NOMO-1 (cell line): ENCODE measurements at regions not wholly inside any gene's neighbourhood (a gene's known extent, or its start where the extent isn't known, plus 50 kb on each side); places are given as distances from the start of the nearest gene placed in this dataset.
"Not testable (repeated sequence)": the region's sequence is repeated elsewhere in the genome, so short reads cannot be mapped to it uniquely, and the experiment has no call there.

Experiments
- DNase-seq, 2 experiments: peaks; one replicate each; lab custom pipeline; 2025; ENCODE audit not compliant: unreplicated experiment in 2 of 2; lab: John Stamatoyannopoulos, UW

DNA sequence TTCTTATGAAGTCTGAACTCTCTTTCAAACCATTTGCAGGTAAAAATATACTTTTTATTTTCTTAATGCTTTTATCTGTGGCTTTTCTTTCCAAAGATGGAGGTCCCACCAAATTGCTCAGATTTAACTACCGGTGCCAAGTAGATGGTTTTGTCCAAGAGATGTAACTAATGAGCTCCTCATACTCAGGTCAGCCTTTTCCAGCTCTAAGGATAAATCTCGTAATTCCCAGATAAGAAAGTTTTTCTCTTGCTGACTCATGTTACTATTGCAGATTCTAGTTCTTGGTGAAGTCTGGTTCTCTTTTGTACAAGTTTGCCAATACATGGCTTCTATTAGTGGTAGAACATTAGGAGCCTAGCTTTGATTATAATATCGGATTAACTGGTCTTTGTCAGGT is 550.8 kb upstream of the ZNF804A start:
- DNase-seq, result no peak

GRCh38 chr2:184049566-184049965 is 548.8 kb upstream of the ZNF804A start:
- DNase-seq, result no peak

- no peak for DNase-seq
Observed at GRCh38 chr2:184053326-184053725, 545.0 kb upstream of the ZNF804A start.

GRCh38 chr2:184054419-184054818 is 543.9 kb upstream of the ZNF804A start:
- not testable (repeated sequence) for DNase-seq

DNA sequence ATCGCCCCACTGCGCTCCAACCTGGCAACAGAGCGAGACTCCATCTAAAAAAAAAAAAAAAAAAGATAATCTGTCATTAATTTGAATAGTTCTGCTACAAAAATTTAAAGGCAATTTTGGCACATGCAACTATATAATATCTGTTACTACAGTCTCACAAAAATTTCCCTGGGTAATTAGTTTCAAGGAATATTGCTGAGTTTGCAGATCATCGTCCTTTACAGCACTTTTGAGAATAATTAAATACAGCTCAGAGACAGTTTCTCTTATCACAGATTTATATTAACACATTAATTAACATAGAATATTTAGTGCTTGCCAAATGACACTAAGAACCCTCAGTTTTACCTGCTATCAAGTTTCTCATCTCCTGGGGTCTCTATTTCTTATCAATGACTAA is 540.4 kb upstream of the ZNF804A start:
- no peak for DNase-seq

- not testable (repeated sequence) for DNase-seq
Observed at GRCh38 chr2:184060268-184060667, 538.1 kb upstream of the ZNF804A start.

GRCh38 chr2:184067502-184067901 is 530.8 kb upstream of the ZNF804A start:
- DNase-seq, result no peak

GRCh38 chr2:184072470-184072869 is 525.9 kb upstream of the ZNF804A start:
- no peak for DNase-seq

GRCh38 chr2:184078496-184078895 is 519.8 kb upstream of the ZNF804A start:
- no peak for DNase-seq

GRCh38 chr2:184091456-184091855 is 506.9 kb upstream of the ZNF804A start:
- DNase-seq, result no peak

- DNase-seq, result no peak
Observed at GRCh38 chr2:184113696-184114403, 484.5 kb upstream of the ZNF804A start.

- DNase-seq, result no peak
Observed at GRCh38 chr2:184114439-184114838, 483.9 kb upstream of the ZNF804A start.

GRCh38 chr2:184119989-184120800 is 478.1 kb upstream of the ZNF804A start:
- no peak for DNase-seq

- no peak for DNase-seq
Observed at GRCh38 chr2:184125867-184126266, 472.5 kb upstream of the ZNF804A start.

DNA sequence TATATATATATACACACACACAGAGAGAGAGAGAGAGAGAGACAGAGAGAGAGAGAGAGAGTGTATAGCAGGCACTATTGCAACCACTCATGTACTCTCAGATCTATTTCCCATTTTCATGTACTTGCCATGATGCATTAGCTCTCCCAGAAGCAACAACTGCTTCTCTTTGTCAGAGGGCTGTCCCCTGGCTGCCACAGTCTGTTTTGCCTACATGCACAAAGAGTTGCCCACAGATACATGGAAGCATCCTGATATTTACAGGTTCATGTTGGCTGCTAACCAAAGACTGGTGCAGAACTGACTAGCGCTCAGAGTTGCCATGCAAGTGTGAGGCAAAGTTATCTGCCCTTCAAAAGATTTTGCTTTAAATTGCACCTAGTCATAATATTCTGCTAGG is 469.3 kb upstream of the ZNF804A start:
- DNase-seq, result no peak

- no peak for DNase-seq
Observed at GRCh38 chr2:184137955-184138354, 460.4 kb upstream of the ZNF804A start.

GRCh38 chr2:184141866-184142265 is 456.5 kb upstream of the ZNF804A start:
- DNase-seq, result no peak

GRCh38 chr2:184154438-184154837 is 443.9 kb upstream of the ZNF804A start:
- DNase-seq, result no peak

DNA sequence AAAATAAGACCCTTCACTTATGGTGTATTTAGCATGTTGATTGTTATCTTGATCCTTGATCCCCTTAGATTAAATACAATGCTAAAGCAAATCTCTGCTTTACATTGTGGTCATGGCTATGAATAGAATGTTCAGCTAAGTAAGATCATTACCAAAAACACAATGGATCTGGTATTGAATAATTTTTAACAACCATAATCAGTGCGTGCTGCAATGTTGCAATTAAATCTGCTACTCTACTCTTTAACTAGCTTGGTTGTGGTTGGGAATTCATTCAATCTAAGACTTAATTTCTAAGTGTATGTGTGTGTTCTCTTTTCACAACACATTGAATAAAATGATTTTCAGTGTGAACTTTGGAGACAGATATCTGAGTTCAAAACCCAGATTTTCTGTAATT is 442.5 kb upstream of the ZNF804A start:
- no peak for DNase-seq

- no peak for DNase-seq
Observed at GRCh38 chr2:184157141-184157540, 441.2 kb upstream of the ZNF804A start.

- DNase-seq, result no peak
Observed at GRCh38 chr2:184162426-184162825, 435.9 kb upstream of the ZNF804A start.

- DNase-seq, result not testable (repeated sequence)
Observed at GRCh38 chr2:184168823-184169222, 429.5 kb upstream of the ZNF804A start.
